ENCODE measurements at regions not wholly inside any gene's neighbourhood (a gene's known extent, or its start where the extent isn't known, plus 50 kb on each side); places are given as distances from the start of the nearest gene placed in this dataset.

DNA sequence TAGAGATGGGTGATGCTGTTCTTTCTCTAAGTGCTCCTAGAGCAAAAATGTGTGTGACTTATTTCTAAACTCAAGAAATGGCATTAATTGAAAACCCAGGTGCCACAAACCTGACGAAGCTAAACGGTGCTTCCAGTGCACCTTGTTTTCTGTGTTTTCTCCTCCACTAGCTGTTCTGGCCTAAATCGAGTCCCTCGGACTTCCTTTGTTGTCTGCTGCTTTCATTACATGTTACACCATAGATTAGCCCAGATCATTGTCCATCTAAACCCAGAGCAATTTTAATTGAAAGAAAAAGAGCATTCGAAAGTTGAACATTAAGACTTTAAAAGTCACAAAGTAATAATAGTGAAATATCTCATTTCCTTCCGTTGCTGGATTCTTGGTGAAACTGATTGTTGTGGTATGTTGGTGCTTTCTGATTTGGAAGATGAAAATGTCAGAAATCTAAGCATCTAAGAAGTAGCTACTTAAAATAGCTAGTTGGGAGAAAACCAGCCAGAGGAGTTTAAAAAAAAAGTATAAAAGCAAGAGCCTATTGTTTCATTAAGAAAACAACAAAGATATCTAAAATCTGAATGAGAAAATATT, 219.6 kb upstream of the G2E3 start:
- TF ChIP-seq, protein P1, sequence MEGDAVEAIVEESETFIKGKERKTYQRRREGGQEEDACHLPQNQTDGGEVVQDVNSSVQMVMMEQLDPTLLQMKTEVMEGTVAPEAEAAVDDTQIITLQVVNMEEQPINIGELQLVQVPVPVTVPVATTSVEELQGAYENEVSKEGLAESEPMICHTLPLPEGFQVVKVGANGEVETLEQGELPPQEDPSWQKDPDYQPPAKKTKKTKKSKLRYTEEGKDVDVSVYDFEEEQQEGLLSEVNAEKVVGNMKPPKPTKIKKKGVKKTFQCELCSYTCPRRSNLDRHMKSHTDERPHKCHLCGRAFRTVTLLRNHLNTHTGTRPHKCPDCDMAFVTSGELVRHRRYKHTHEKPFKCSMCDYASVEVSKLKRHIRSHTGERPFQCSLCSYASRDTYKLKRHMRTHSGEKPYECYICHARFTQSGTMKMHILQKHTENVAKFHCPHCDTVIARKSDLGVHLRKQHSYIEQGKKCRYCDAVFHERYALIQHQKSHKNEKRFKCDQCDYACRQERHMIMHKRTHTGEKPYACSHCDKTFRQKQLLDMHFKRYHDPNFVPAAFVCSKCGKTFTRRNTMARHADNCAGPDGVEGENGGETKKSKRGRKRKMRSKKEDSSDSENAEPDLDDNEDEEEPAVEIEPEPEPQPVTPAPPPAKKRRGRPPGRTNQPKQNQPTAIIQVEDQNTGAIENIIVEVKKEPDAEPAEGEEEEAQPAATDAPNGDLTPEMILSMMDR (IDR thresholded peaks at IDR 0.05), result no peak
- TF ChIP-seq POLR2A (IDR thresholded peaks at IDR 0.05), result no peak
- TF ChIP-seq POLR2AphosphoS5 (IDR thresholded peaks at IDR 0.05), result no peak

Data from breast epithelium (tissue), 3 donors.